NT2/D1 (cell line): ENCODE measurements at regions not wholly inside any gene's neighbourhood (a gene's known extent, or its start where the extent isn't known, plus 50 kb on each side); places are given as distances from the start of the nearest gene placed in this dataset.

Experiments used
- YY1 ChIP-seq: IDR thresholded peaks from 2 replicates; pipeline ENCODE4 v1.6.1; 2011; ENCODE audit not compliant: insufficient read length, insufficient read depth
- ZNF274 ChIP-seq: IDR thresholded peaks from 2 replicates; pipeline ENCODE4 v1.6.1; 2011; ENCODE audit warnings: mild to moderate bottlenecking, low read depth, low read length

DNA sequence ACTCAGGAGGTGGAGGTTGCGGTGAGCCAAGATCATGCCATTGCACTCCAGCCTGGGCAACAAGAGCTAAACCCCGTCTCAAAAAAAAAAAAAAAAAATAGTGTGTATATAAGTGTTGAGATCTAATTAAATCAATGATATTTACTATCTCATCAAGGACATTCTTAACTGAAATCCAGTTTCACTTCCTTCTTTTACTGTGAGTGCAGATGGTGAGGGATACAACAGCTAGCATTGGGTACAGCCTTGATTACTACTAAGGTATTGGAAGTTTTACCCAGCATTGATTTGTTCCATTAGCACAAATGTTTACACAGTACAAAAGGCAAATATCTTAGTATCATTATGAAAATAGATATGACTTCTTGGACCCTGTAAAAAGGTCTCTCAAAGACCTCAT, 546.6 kb downstream of the KCTD12 start:
- TF ChIP-seq YY1 = no peak
- TF ChIP-seq ZNF274 = no peak
